Caco-2 (cell line): ENCODE measurements at regions not wholly inside any gene's neighbourhood (a gene's known extent, or its start where the extent isn't known, plus 50 kb on each side); places are given as distances from the start of the nearest gene placed in this dataset.

Source experiments
- BruUV-seq: library from RNA; stranded (reverse); fragments of 400-500 nt; replicated peaks from 2 replicates; lab custom pipeline; 2021; lab: Mats Ljungman, UMichigan
- CTCF ChIA-PET: fragments of 300-600 bp; sonication (Branson Sonifier 250); formaldehyde crosslinking; loops from one replicate; lab custom pipeline; 2022; ENCODE audit warnings: antibody characterized with exemption; lab: Charles Lee
- POLR2A ChIA-PET: fragments of 300-600 bp; sonication (Branson Sonifier 250); formaldehyde crosslinking; loops from one replicate; lab custom pipeline; 2022; ENCODE audit warnings: antibody characterized with exemption; lab: Charles Lee
- DNase-seq, 2 experiments: peaks; one replicate each; pipeline versions ENCODE4 v3.0.0 to v3.0.0-alpha.2; 2020 to 2022
- H3K27me3 ChIP-seq: replicated peaks from 2 replicates; pipeline ENCODE4 v1.6.0; 2011; ENCODE audit warnings: low read length; ENCODE audit not compliant: control insufficient read depth, insufficient read depth
- H3K36me3 ChIP-seq: 2 replicates; pipeline ENCODE4 v1.5.1; 2011; ENCODE audit warnings: low read length; ENCODE audit not compliant: control insufficient read depth, insufficient read depth
- H3K4me1 ChIP-seq: fragments of 250-450 bp; sonication (Bioruptor Pico); 2 replicates; pipeline ENCODE4 v1.5.1; 2020; ENCODE audit warnings: mild to moderate bottlenecking
- H3K4me3 ChIP-seq: 2 replicates; pipeline ENCODE4 v1.5.1; 2011; ENCODE audit warnings: low read depth, mild to moderate bottlenecking, control low read depth, low read length
- H3K9me3 ChIP-seq: fragments of 250-450 bp; sonication (Bioruptor Pico); 2 replicates; pipeline ENCODE4 v1.5.1; 2020; ENCODE audit warnings: mild to moderate bottlenecking, moderate library complexity
- H3K27ac Mint-ChIP-seq: one replicate; pipeline ENCODE4 v1.8.0; 2022; ENCODE audit warnings: mixed read lengths; ENCODE audit not compliant: unreplicated experiment
- H3K27me3 Mint-ChIP-seq: one replicate; pipeline ENCODE4 v1.8.0; 2022; ENCODE audit warnings: mixed read lengths; ENCODE audit not compliant: insufficient read depth, unreplicated experiment
- H3K36me3 Mint-ChIP-seq: one replicate; pipeline ENCODE4 v1.8.0; 2022; ENCODE audit warnings: mild to moderate bottlenecking, mixed read lengths; ENCODE audit not compliant: insufficient read depth, unreplicated experiment
- H3K4me1 Mint-ChIP-seq: one replicate; pipeline ENCODE4 v1.8.0; 2022; ENCODE audit warnings: low read depth, mixed read lengths; ENCODE audit not compliant: unreplicated experiment
- H3K4me3 Mint-ChIP-seq: one replicate; pipeline ENCODE4 v1.8.0; 2022; ENCODE audit warnings: mild to moderate bottlenecking, moderate library complexity, mixed read lengths; ENCODE audit not compliant: unreplicated experiment
- H3K9me3 Mint-ChIP-seq: one replicate; pipeline ENCODE4 v1.8.0; 2022; ENCODE audit warnings: mixed read lengths; ENCODE audit not compliant: unreplicated experiment
- CTCF ChIP-seq, 2 experiments: fragments of 200-600 bp in 1 of 2; IDR thresholded peaks; 1 replicate in 1 of 2; 2 replicates in 1 of 2; pipeline versions ENCODE4 v1.5.1 to v1.8.0; 2011 to 2022; ENCODE audit warnings: antibody characterized with exemption in 1 of 2, control low read depth in 1 of 2, inconsistent platforms in 1 of 2, low read depth in 1 of 2, low read length in 1 of 2, mild to moderate bottlenecking in 1 of 2, moderate library complexity in 1 of 2; ENCODE audit not compliant: insufficient read depth in 1 of 2, severe bottlenecking in 1 of 2, unreplicated experiment in 1 of 2
- intact Hi-C: fragments of 100-400 bp; cut with micrococcal nuclease; formaldehyde crosslinking; loops from one replicate; pipeline ENCODE4 v1.10.0; 2022; ENCODE audit not compliant: unreplicated experiment

GRCh38 chr10:28959850-28960501, 282.7 kb downstream of the BAMBI start:
- Mint-ChIP-seq H3K27ac (no peak overlapping the region), H3K36me3 (no peaks in the 10 kb centered on the region), H3K27me3 (no peaks in the 10 kb centered on the region), H3K4me3 (no peak overlapping the region), H3K4me1 (peaks cover 6% of the 10 kb centered on the region), H3K9me3 (peaks cover 20% of the 10 kb centered on the region)
- Histone ChIP-seq H3K4me3 (no peak overlapping the region), H3K4me1 (no peaks in the 10 kb centered on the region), H3K36me3 (no peaks in the 10 kb centered on the region), H3K9me3 (peaks cover 12% of the 10 kb centered on the region), H3K27me3 (no peaks in the 10 kb centered on the region)
- intact Hi-C loops, result no loop called here
- no peak for TF ChIP-seq CTCF (IDR thresholded peaks at IDR 0.05; ENCODE audit: insufficient read depth in 1 of 2, low read depth in 1 of 2, low read length in 1 of 2, severe bottlenecking in 1 of 2, unreplicated experiment in 1 of 2)
- BruUV-seq, result no TSS peak
- DNase-seq, result no peak
- POLR2A ChIA-PET, result interaction anchor here (0.5 kb wide), 1 partner anchor 27 kb away, joined by 10 read pairs; no protein-coding TSS in a partner anchor
- CTCF ChIA-PET, result no interaction called here

GRCh38 chr10:28962768-28963167, 285.4 kb downstream of the BAMBI start:
- intact Hi-C loops, result no loop called here
- no TSS peak for BruUV-seq
- no peaks in the 10 kb centered on the region for H3K36me3 Mint-ChIP-seq
- ChIA-PET CTCF (no interaction called here), POLR2A (no interaction called here)
- Histone ChIP-seq H3K4me3 (no peak overlapping the region), H3K4me1 (peaks cover 5% of the 10 kb centered on the region), H3K36me3 (no peaks in the 10 kb centered on the region), H3K27me3 (no peaks in the 10 kb centered on the region), H3K9me3 (peaks cover 11% of the 10 kb centered on the region; the same call in 1 of the 2 replicates)
- H3K9me3 Mint-ChIP-seq, result peaks cover 30% of the 10 kb centered on the region
- no peak for TF ChIP-seq CTCF (IDR thresholded peaks at IDR 0.05; ENCODE audit: insufficient read depth in 1 of 2, low read depth in 1 of 2, low read length in 1 of 2, severe bottlenecking in 1 of 2, unreplicated experiment in 1 of 2)
- no peaks in the 10 kb centered on the region for H3K27me3 Mint-ChIP-seq
- no peak for DNase-seq
- H3K27ac Mint-ChIP-seq, result no peak overlapping the region
- no peak overlapping the region for H3K4me3 Mint-ChIP-seq
- peaks cover 25% of the 10 kb centered on the region for H3K4me1 Mint-ChIP-seq

GRCh38 chr10:28963539-28964221, 286.4 kb downstream of the BAMBI start:
- Histone ChIP-seq H3K36me3 (no peaks in the 10 kb centered on the region), H3K4me1 (peaks cover 5% of the 10 kb centered on the region), H3K27me3 (no peaks in the 10 kb centered on the region), H3K9me3 (peaks cover 6% of the 10 kb centered on the region; the same call in 1 of the 2 replicates), H3K4me3 (no peak overlapping the region)
- no peak for TF ChIP-seq CTCF (IDR thresholded peaks at IDR 0.05; ENCODE audit: insufficient read depth in 1 of 2, low read depth in 1 of 2, low read length in 1 of 2, severe bottlenecking in 1 of 2, unreplicated experiment in 1 of 2)
- H3K4me3 Mint-ChIP-seq, result no peak overlapping the region
- CTCF ChIA-PET, result no interaction called here
- no peaks in the 10 kb centered on the region for H3K27me3 Mint-ChIP-seq
- intact Hi-C loops, result no loop called here
- no peak overlapping the region for H3K27ac Mint-ChIP-seq
- BruUV-seq, result no TSS peak
- POLR2A ChIA-PET, result no interaction called here
- no peaks in the 10 kb centered on the region for H3K36me3 Mint-ChIP-seq
- peaks cover 30% of the 10 kb centered on the region for H3K9me3 Mint-ChIP-seq
- peaks cover 25% of the 10 kb centered on the region for H3K4me1 Mint-ChIP-seq
- no peak for DNase-seq
